SK-MEL-5 (cell line): ENCODE measurements at regions not wholly inside any gene's neighbourhood (a gene's known extent, or its start where the extent isn't known, plus 50 kb on each side); places are given as distances from the start of the nearest gene placed in this dataset.
"Not testable (repeated sequence)": the region's sequence is repeated elsewhere in the genome, so short reads cannot be mapped to it uniquely, and the experiment has no call there.

Source experiments
- DNase-seq: peaks from one replicate; pipeline ENCODE4 v3.0.0-alpha.2; 2016; ENCODE audit warnings: low read depth, low spot score
- in situ Hi-C: cut with HindIII; loops from 2 replicates; pipeline ENCODE4 v1.10.0; 2016; ENCODE audit warnings: low sequenced_read_pairs, high pct_unique_total_duplicates, low pct_unique_long_range_greater_than_20kb

DNA sequence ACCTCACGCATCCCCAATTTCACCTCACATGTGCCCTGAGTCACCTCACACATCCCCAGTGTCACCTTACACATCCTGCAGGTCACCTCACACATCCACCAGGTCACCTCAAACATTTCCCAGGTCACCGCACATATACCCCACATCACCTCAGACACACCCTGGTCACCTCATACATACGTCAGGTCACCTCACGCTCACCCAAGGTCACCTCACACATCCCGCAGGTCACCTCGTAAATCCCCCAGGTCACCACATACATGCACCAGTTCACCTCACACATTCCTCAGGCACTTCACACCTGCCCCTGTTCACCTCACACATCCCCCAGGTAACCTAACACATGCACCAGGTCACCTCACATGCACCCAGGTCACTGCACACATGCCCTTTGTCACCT lies 864.0 kb downstream of the TMEM121 start:
- in situ Hi-C loops: no loop called here
- DNase-seq: no peak

DNA sequence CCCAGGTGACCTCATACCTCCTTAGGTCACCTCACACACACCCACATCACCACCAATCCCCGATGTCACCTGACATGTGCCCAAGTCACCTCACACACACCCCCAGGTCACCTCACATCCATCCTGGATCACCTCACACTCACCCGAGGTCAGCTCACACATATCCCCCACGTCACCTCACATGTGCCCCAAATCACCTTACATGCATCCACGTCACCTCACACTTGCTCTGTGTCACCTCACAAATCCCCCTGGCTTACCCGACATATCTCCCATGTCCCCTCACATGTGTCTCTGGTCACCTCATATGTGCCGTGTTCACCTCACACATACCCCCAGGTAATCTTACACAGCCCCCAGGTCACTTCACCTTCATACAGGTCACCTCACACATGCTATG lies 864.6 kb downstream of the TMEM121 start:
- in situ Hi-C loops: no loop called here
- no peak for DNase-seq

DNA sequence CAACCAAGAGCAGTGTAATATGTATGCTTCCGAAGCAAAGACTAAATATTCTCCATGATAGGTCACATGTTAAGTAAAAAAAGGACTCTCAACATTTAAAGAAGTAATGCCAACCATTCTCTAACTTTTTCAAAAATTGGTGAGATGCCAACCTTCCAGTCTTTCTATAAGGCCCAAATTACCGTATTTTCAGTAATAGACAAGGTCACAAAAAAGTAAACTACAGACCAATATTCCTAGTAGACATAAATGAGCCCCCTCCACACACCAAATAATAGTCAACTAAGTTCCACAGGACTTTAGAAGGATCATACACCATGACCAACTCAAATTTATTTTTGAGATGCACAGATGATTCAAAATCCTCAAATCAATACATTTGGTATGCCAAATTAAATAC lies 867.4 kb downstream of the TMEM121 start:
- in situ Hi-C loops: no loop called here

DNA sequence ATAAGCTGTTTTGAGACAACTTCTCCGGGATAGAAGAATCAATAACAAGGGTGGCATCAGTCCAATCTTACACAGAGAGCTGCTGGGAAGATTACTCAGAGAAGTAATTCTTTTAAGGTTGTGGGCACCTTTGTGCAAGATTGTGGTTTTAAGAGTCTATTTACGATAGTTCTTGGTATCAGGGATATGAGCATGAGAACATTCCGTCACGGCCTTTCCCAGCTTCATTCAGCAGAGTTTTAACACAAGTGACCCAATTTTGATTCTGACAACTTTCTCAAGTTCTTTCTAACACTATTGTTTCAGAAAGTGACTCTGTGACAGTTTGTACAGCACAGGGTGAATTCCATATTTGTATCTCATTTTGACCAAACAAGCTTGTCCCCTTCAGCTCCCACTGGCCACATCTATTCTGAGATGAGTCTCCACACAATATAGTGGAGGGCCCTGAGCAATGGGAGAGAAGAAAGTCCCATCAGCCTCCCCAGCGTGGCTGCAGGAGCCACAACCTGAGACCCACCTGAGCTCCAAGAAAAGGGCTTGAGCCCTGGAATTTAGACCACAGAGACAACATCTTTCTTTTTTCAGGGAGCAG lies 869.2 kb downstream of the TMEM121 start:
- in situ Hi-C loops: no loop called here
- no peak for DNase-seq

More for the DNA sequence above, 867.4 kb downstream of the TMEM121 start:
- DNase-seq: no peak

DNA sequence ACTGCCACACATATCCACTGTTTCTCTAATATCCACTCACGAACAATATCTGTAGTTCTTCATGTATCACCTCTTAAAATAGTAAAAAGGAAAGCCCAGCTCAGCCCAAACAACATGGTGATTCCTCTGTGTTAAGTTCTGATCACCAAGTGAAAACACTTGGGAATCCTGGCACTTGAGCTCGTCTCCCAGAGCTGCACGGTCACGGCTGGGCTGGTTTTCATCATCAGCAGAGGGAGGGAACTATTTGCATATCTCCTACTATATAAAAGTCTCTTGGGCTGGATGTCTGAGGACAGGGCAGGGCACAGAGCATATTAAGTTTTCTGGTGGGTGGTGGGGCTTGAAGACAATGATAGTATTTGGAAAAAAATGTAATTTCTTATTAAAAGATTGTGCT lies 870.6 kb downstream of the TMEM121 start:
- DNase-seq: no peak
- in situ Hi-C loops: no loop called here

DNA sequence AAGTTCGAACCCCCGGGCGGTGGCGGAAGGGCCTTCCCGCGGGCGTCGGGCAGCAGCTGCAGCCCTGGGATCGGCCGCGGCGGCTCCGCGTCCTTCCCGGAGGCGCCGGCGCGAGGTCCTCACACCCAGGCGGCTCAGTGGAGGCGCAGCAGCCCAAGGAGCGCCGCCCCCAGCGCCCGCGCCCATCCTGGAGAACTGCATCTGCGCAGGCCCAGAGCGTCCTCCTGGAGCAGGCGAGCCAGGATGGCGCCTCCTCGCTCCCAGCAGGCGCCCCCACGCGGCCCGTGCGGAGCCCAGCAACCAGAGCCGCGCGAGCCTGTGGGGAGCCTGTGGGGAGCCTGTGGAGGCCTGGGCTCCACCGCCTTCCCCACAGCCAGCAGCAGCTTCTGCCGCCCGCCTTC lies 872.5 kb downstream of the TMEM121 start:
- in situ Hi-C loops: not testable (repeated sequence)

DNA sequence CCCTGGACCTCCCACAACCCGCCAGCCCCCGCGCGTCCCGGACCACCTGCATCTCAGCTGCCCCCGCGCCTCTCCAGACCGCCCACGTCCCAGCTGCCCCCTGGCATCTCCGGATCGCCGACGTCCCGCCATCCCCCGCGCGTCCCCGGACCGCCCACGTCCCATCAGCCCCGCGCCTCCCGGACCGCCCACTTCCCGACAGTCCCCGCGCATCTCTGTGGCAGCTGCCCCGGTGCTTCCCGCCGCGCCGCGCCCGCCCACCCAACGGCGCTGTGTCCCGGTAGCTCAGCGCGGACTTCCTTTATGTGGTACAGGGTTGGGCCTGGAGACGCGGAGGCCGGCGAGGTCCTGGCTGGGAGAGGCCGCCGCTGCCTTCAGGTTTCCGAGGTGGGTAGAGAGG lies 874.9 kb downstream of the TMEM121 start:
- in situ Hi-C loops: not testable (repeated sequence)
- DNase-seq: peak; percentile 35

More for the DNA sequence above, 872.5 kb downstream of the TMEM121 start:
- not testable (repeated sequence) for DNase-seq

DNA sequence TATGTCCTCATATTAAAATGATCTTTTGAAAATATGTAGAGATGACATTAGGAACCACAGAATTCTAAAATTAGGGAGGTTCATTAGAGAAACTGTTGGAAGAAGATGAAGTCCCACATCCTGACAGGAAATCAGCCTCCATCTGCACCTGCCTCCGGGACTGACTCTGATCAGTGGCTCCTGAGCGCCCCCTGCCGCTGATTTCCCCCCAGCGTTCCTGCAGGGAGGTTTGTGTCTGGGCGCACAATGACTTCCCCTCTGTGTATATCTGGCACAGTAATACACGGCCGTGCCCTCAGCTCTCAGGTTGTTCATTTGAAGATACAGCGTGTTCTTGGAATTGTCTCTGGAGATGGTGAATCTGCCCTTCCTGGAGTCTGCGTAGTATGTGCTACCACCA lies 883.8 kb downstream of the TMEM121 start:
- DNase-seq, in situ Hi-C loops: not testable (repeated sequence)

DNA sequence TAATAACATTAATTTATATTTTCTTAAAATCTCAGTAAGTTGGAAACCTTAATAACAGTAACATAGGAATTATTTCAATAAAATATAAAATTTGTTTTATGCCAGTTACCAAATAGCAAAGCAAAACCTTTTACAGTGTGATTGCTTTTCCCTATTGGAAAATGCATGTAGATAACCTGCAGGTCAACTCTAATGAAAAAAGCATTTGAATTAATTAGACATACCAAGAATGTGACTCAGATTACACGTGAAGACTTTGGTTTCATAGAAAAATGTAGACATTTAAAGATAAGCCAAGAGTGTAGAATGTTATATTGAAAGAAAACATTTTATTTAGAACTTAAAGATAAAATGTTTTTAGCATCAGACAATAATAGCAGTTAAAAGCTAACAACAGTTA lies 888.1 kb downstream of the TMEM121 start:
- in situ Hi-C loops: no loop called here
- DNase-seq: no peak

DNA sequence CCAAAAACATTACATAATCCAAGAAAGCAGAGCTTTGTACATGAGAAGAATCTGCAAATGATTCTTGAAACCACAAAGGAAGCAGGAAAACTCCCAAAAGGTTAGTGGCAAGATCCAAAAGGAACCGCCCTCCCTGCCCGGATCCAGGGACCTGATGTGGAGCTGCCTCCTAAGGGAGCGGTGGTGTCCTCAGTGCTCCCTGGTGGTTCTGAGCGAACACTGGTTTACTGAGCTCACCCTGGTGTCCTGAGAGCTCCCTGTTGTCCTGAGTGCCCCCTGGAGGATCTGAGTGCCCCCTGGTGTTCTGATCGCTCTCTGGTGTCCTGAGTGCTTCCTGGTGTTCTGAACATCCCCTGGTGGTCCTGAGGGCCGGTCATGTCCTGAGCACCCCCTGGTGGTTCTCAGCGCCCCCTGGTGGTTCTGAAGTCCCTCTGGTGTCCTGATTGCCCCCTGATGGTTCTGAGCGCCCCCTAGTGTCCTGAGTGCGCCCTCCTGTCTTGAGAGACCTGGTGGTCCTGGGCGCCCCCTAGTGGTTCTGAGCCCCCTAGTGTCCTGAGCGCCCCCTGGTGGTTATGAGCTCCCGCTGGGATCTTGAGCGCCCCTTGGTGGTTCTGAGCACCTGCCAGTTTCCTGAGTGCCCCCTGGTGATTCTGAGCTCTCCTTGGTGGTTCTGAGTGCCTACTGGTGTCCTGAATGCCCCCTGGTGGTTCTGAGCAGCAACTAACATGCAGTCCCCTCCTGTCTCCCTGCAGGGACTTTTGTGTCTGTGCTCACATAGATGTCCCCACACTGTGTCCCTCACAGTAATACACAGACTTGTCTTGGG lies 891.1 kb downstream of the TMEM121 start:
- DNase-seq: peak; percentile 69

DNA sequence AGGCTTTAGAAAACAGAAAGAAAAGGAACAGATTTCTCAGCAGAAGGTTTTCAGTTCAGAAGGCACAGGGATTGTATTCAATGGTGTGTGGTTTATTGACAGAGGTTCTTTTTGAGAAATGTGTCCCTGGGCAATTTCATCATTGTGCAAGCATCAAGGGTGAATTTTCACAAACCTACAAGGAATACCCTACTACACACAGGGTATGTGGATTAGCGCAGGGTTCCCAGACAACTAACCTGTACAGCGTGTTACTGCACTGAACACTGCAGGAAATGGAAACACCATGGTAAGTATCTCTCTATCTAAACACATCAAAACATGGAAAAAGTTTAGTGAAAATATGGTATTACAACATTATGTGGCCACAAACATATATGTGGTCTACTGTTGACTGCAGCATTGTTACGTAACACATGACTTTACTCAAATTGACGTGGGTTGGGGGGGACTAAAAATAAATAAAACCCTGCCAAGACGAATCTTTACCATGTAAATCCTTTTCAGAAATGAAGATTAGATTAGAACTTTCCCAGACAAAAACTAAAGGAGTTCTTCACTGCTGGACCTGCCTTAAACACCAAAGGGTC lies 893.1 kb downstream of the TMEM121 start:
- in situ Hi-C loops: no loop called here
- peak; percentile 57 for DNase-seq

More for the DNA sequence above, 891.1 kb downstream of the TMEM121 start:
- in situ Hi-C loops: no loop called here

DNA sequence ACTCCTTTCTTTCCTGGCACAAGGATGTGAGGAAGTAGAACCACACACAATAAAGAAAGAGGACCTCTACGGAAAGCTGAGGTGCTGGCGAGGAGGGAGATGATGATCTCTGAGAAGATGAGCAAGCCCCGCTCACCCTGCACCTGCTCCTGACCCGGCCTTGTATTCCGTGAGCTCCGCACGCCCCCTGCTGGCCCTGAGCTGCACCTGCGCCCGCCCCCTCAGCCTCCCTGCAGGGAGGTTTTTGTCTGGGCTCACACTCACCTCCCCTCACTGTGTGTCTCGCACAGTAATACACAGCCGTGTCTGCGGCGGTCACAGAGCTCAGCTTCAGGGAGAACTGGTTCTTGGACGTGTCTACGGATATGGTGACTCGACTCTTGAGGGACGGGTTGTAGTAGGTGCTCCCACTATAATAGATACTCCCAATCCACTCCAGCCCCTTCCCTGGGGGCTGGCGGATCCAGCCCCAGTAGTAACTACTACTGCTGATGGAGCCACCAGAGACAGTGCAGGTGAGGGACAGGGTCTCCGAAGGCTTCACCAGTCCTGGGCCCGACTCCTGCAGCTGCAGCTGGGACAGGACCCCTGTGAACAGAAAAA lies 895.1 kb downstream of the TMEM121 start:
- in situ Hi-C loops: not testable (repeated sequence)

DNA sequence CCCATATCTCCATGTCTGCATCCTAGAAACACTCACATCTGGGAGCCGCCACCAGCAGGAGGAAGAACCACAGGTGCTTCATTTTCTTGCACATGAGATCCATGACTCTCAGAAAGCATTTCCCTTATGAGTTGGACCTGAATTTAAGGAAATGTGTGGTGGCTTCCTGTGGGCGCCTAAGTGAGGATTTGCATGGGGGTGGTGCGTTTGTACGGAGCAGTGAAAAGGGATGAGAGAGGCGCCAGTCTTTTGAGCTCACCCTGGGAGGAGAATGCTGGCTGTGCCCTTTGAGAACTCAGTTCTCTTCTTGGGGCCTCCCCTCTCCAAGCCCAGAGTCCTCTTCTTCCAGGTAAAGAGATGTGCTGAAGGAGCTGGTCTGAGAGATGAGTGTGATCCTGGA lies 895.7 kb downstream of the TMEM121 start:
- in situ Hi-C loops: no loop called here
- no peak for DNase-seq

More for the DNA sequence above, 895.1 kb downstream of the TMEM121 start:
- DNase-seq: peak; percentile 38

DNA sequence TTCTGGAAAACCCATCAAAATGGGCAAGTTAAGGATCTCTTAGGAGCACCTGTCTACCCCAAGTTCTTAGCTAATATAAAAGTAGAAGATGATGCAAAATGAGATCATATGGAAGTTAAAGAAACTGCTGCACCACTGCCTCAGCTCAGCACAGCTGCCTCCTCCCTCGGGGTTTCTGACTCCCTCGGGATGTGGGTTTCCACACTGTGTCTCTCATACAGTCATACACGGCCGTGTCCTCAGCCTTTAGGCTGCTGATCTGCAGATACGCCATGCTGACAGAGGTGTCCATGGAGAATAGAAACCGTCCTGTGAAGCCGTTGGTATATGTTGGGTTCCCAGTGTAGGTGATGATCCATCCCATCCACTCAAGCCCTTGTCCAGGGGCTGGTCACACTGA lies 898.8 kb downstream of the TMEM121 start:
- DNase-seq, in situ Hi-C loops: not testable (repeated sequence)

DNA sequence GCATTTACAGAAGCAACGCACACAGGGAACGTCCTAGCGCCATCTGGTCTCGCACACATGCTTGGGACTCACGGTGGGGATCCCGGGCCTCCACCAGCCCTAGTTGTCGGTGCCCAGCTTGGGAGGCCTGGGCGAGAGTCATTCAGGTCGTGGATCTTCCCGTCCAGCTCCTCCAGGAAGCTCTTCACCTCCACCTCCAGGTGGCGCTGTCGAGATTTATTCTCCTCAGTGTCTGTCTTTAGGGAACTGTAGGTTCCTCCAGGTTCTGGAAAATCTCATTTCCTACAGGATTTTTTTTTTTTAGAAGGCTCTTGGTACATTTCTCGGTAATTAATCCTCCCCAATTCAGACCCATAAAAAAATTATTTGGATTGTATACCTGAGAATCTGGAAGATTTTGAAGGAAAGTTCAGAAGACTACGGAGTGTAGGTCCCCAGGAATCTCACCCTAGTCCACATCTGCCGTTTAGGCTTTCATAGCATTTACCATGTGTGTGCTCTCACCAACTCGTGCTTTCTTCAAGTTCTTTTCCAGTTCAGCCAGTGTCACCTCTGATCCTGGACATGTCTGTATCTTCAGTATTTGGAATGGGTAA lies 910.0 kb downstream of the TMEM121 start:
- in situ Hi-C loops: no loop called here
- DNase-seq: peak; percentile 81

DNA sequence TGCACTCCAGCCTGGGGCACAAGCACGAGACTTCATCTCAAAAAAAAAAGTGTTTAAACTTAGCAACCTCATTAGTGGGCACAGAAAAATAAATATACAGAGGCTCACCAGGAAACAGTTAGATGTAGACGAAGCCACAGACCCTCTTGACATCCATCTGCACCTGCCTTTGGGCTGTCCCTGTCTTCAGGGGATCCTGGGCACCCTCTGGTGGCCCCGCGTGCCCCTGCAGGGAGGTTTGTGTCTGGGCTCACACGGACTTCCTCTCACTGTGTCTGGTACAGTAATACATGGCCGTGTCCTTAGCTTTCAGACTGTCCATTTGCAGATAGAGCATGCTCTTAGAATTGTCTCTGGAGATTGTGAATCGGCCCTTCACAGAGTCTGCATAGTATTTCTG lies 916.5 kb downstream of the TMEM121 start:
- in situ Hi-C loops: no loop called here
- peak; percentile 29 for DNase-seq

DNA sequence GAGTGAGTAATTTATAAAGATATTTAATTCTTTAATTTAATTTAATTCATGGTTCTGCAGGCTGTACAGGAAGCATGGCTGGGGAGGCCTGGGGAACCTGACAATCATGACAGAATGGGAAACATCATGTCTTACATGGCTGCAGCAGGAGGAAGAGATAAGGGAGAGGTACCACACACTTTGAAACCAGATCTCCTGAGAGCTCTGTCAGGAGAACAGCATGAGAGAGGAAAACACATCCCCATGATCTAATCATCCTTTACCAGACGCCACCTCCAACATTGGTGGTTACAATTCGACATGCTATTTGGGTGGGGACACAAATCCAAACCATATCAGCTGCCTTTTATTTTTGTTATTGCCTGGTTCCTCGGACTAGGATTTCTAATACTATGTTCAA lies 928.6 kb downstream of the TMEM121 start:
- in situ Hi-C loops: no loop called here
- no peak for DNase-seq
